ENCODE measurements at regions not wholly inside any gene's neighbourhood (a gene's known extent, or its start where the extent isn't known, plus 50 kb on each side); places are given as distances from the start of the nearest gene placed in this dataset.

GRCh38 chr17:33352526-33352925 is 59.4 kb upstream of the ASIC2 start:
- Histone ChIP-seq H3K4me1 (ENCODE audit: insufficient read depth, low read length, poor library complexity, severe bottlenecking) (no peaks in the 10 kb centered on the region), H3K9me3 (ENCODE audit: insufficient read depth, low read depth, low read length) (no peaks in the 10 kb centered on the region; the same call in 1 of the 2 replicates), H3K79me2 (ENCODE audit: insufficient read depth, low read length) (no peaks in the 10 kb centered on the region), H4K20me1 (ENCODE audit: insufficient read depth, low read length, poor library complexity, severe bottlenecking) (no peaks in the 10 kb centered on the region), H3K9ac (ENCODE audit: low read depth, low read length, poor library complexity, severe bottlenecking) (no peak overlapping the region), H3F3A (ENCODE audit: low read depth) (no peaks in the 10 kb centered on the region), H3K4me3 (ENCODE audit: low read length, poor library complexity, severe bottlenecking) (no peak overlapping the region), H3K9me2 (replicated peaks; ENCODE audit: low read depth, low read length) (no peaks in the 10 kb centered on the region), H3K27me3 (ENCODE audit: insufficient read depth, low read length, poor library complexity, severe bottlenecking) (no peaks in the 10 kb centered on the region), H3K36me3 (ENCODE audit: insufficient read depth, low read length) (no peaks in the 10 kb centered on the region), H2AFZ (ENCODE audit: low read length) (no peak overlapping the region), H3K4me2 (ENCODE audit: low read depth, low read length, poor library complexity, severe bottlenecking) (no peak overlapping the region)
- TF ChIP-seq CTCF (conservative IDR thresholded peaks at IDR 0.05; ENCODE audit: low read length) (no peak), EZH2phosphoT487 (IDR thresholded peaks at IDR 0.05; ENCODE audit: borderline replicate concordance) (no peak)

- Histone ChIP-seq H3K9me2 (replicated peaks; ENCODE audit: low read depth, low read length) (no peaks in the 10 kb centered on the region), H3F3A (ENCODE audit: low read depth) (no peaks in the 10 kb centered on the region), H4K20me1 (ENCODE audit: insufficient read depth, low read length, poor library complexity, severe bottlenecking) (no peaks in the 10 kb centered on the region), H3K36me3 (ENCODE audit: insufficient read depth, low read length) (no peaks in the 10 kb centered on the region), H3K4me3 (ENCODE audit: low read length, poor library complexity, severe bottlenecking) (no peak overlapping the region), H3K27me3 (ENCODE audit: insufficient read depth, low read length, poor library complexity, severe bottlenecking) (no peaks in the 10 kb centered on the region), H3K9ac (ENCODE audit: low read depth, low read length, poor library complexity, severe bottlenecking) (no peak overlapping the region), H3K79me2 (ENCODE audit: insufficient read depth, low read length) (no peaks in the 10 kb centered on the region), H3K9me3 (ENCODE audit: insufficient read depth, low read depth, low read length) (no peaks in the 10 kb centered on the region; the same call in 1 of the 2 replicates), H3K4me1 (ENCODE audit: insufficient read depth, low read length, poor library complexity, severe bottlenecking) (no peaks in the 10 kb centered on the region), H3K4me2 (ENCODE audit: low read depth, low read length, poor library complexity, severe bottlenecking) (no peak overlapping the region), H2AFZ (ENCODE audit: low read length) (no peak overlapping the region)
- TF ChIP-seq EZH2phosphoT487 (IDR thresholded peaks at IDR 0.05; ENCODE audit: borderline replicate concordance) (no peak), CTCF (conservative IDR thresholded peaks at IDR 0.05; ENCODE audit: low read length) (no peak)
Observed at GRCh38 chr17:33356266-33356665, 63.2 kb upstream of the ASIC2 start.

GRCh38 chr17:33363475-33363874 is 70.4 kb upstream of the ASIC2 start:
- TF ChIP-seq EZH2phosphoT487 (IDR thresholded peaks at IDR 0.05; ENCODE audit: borderline replicate concordance) = no peak
- TF ChIP-seq CTCF (conservative IDR thresholded peaks at IDR 0.05; ENCODE audit: low read length) = no peak
- Histone ChIP-seq H3K9ac (ENCODE audit: low read depth, low read length, poor library complexity, severe bottlenecking) (no peak overlapping the region), H3K4me3 (ENCODE audit: low read length, poor library complexity, severe bottlenecking) (no peak overlapping the region), H2AFZ (ENCODE audit: low read length) (no peak overlapping the region), H3K4me1 (ENCODE audit: insufficient read depth, low read length, poor library complexity, severe bottlenecking) (no peaks in the 10 kb centered on the region), H4K20me1 (ENCODE audit: insufficient read depth, low read length, poor library complexity, severe bottlenecking) (no peaks in the 10 kb centered on the region), H3K27me3 (ENCODE audit: insufficient read depth, low read length, poor library complexity, severe bottlenecking) (no peaks in the 10 kb centered on the region), H3K79me2 (ENCODE audit: insufficient read depth, low read length) (no peaks in the 10 kb centered on the region), H3K4me2 (ENCODE audit: low read depth, low read length, poor library complexity, severe bottlenecking) (no peak overlapping the region), H3K9me3 (ENCODE audit: insufficient read depth, low read depth, low read length) (no peaks in the 10 kb centered on the region), H3K9me2 (replicated peaks; ENCODE audit: low read depth, low read length) (no peaks in the 10 kb centered on the region), H3K36me3 (ENCODE audit: insufficient read depth, low read length) (no peaks in the 10 kb centered on the region), H3F3A (ENCODE audit: low read depth) (no peaks in the 10 kb centered on the region)

Measured in Loucy (cell line).